Amniotic stem cell (primary cell): ENCODE measurements at regions not wholly inside any gene's neighbourhood (a gene's known extent, or its start where the extent isn't known, plus 50 kb on each side); places are given as distances from the start of the nearest gene placed in this dataset.

ENCODE experiments used
- DNase-seq: peaks from one replicate; lab custom pipeline; 2025; lab: John Stamatoyannopoulos, UW

GRCh38 chr16:89027281-89027680 lies 50.3 kb upstream of the CBFA2T3 start:
- DNase-seq, result no peak

- no peak for DNase-seq
Measured at GRCh38 chr16:89031715-89032659, 55.0 kb upstream of the CBFA2T3 start.

- DNase-seq, result no peak
Measured at GRCh38 chr16:89033304-89033703, 56.3 kb upstream of the CBFA2T3 start.

GRCh38 chr16:89033796-89034572 lies 57.0 kb upstream of the CBFA2T3 start:
- no peak for DNase-seq

- no peak for DNase-seq
Measured at GRCh38 chr16:89034573-89034961, 57.6 kb upstream of the CBFA2T3 start.

GRCh38 chr16:89034971-89035668 lies 58.1 kb upstream of the CBFA2T3 start:
- DNase-seq, result no peak

- DNase-seq, result no peak
Measured at GRCh38 chr16:89035669-89036570, 57.7 kb upstream of the ACSF3 start.

- DNase-seq, result no peak
Measured at GRCh38 chr16:89036776-89037175, 56.9 kb upstream of the ACSF3 start.

- DNase-seq, result peak; percentile 26
Measured at GRCh38 chr16:89037261-89038152, 56.1 kb upstream of the ACSF3 start.

- no peak for DNase-seq
Measured at GRCh38 chr16:89038221-89038721, 55.4 kb upstream of the ACSF3 start.

GRCh38 chr16:89038811-89039735 lies 54.6 kb upstream of the ACSF3 start:
- DNase-seq, result no peak

- DNase-seq, result no peak
Measured at GRCh38 chr16:89039756-89040155, 53.9 kb upstream of the ACSF3 start.

- DNase-seq, result no peak
Measured at GRCh38 chr16:89040391-89040790, 53.3 kb upstream of the ACSF3 start.

GRCh38 chr16:89040861-89041570 lies 52.6 kb upstream of the ACSF3 start:
- no peak for DNase-seq

- no peak for DNase-seq
Measured at GRCh38 chr16:89041571-89042481, 51.8 kb upstream of the ACSF3 start.

GRCh38 chr16:89042711-89043551 lies 50.7 kb upstream of the ACSF3 start:
- no peak for DNase-seq
